ENCODE measurements at regions not wholly inside any gene's neighbourhood (a gene's known extent, or its start where the extent isn't known, plus 50 kb on each side); places are given as distances from the start of the nearest gene placed in this dataset.

GRCh38 chr14:73782623-73783022 lies 68.4 kb upstream of the PNMA1 start:
- DNase-seq (ENCODE audit: low read depth, low spot score): peak; percentile 63

GRCh38 chr14:73780896-73781295 lies 66.7 kb upstream of the PNMA1 start:
- DNase-seq (ENCODE audit: low read depth, low spot score): no peak

DNA sequence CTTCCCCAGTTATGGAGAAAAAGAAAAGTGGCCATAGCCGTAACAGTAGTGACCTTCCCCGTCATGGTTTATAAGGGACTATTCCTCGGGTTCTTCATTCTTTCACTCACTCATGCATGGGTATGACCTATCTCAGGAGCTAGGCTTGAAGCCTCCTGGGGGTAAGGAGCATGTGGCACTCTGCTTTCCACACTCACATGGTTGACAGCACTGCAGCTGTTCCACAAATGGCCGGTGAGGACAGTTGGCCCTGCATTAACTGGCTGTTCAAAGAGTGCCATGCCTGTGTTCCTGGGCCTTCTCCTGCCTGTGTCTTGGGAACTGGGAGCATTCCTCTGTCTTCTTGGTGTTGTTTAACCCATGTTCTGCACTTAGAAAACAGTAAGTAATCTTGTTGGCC lies 66.2 kb upstream of the PNMA1 start:
- no peak for DNase-seq (ENCODE audit: low read depth, low spot score)

DNA sequence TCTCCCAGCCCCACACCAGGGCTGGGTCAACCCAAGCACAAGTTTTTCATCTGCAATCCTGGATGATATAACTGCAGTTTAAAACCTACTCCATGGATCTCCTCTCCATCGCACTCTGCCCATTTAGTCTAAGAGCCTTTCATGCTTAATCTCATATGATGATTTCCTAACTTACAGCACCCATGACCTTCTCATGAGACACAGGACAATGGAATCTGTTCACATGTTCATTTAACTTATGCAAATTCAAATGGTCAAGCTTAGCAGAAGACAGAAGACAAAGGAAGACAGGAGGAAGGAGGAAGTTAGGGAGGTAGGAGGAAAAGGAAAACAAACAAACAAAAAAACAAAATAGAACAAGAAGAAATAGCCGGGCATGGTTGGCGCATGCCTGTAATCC lies 64.6 kb upstream of the PNMA1 start:
- DNase-seq (ENCODE audit: low read depth, low spot score): no peak

DNA sequence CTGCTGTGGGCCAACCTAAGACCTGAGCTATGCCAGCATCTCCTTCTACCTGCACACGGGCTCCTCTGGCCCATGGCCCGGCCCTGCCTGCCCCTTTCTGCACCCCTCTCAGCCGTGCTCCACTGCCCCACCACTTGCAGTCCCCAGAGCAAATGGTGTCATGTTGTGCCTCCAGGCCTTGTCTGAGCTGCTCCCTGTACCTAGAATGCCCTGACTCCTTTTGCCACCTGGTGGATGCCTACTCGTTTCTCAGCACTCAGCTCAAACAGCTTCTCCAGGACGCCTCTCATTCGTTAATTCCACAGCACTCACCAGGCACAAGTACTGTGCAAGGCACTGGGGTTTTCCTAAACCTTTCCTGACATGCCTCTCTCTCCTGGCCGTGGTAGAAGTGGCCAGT lies 63.2 kb upstream of the PNMA1 start:
- DNase-seq (ENCODE audit: low read depth, low spot score): peak; percentile 83

- DNase-seq (ENCODE audit: low read depth, low spot score): no peak
Measured at GRCh38 chr14:73776194-73776537, 62.0 kb upstream of the PNMA1 start.

DNA sequence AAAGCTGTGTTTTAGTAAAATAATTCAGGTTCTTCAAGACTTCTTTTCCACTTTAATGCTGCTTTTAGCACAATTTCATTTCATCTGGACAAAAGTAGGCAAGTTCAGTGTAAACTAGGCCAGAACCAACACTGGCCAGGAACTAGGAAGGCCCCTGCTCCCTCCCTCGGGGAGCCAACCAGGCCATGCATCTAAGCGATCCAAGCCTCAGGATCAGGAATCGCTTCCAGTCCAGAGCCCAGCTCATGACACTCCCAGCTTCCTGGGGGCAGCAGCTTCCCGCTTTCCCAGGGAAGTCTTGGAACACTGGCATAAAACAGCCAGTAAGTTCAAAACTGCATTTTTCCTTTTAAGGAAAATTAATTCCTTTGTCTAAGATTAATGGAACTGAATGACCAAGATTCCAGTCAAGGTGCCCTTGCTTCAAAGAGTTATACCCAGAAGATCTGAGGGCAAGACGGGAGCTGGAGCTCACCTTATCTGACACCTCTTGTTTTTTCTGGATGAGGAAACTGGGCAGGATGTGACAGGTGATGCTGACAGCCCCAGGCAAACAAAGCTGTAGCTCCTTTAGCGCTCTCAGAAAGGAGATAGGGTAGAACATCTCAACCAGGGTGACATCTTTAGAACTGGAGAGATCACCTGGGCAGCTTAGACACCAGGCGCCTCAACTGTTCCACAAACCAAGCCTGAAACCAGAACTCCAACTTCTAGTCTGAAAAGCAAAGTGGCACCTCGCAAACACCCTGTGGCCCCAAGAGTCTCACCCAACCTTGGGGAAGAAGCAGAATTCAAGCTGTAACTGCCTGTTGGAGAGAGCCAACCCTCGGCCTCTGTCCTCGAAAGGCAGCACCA lies 61.4 kb upstream of the PNMA1 start:
- DNase-seq (ENCODE audit: low read depth, low spot score): no peak

DNA sequence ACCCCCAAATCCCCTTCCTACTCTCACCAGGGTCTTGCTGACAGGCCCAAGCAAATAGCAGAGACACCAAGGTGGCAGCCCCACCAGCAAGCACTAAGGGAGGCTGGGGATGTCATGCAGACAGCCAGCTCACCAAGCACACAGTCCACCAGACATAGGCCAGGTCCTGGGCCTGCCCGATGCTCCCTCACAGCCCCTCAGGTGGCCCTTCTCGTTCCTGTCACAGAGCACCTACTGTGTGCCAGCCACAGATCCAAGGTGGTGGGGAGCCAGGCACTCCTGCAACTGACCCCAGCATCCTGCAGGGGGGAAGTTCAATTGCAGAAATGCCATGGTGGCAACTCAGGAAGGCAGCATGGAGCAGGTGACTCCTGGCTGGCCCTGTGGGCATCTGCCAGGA lies 60.5 kb upstream of the PNMA1 start:
- no peak for DNase-seq (ENCODE audit: low read depth, low spot score)

GRCh38 chr14:73774241-73774570 lies 60.0 kb upstream of the PNMA1 start:
- DNase-seq (ENCODE audit: low read depth, low spot score): no peak

DNA sequence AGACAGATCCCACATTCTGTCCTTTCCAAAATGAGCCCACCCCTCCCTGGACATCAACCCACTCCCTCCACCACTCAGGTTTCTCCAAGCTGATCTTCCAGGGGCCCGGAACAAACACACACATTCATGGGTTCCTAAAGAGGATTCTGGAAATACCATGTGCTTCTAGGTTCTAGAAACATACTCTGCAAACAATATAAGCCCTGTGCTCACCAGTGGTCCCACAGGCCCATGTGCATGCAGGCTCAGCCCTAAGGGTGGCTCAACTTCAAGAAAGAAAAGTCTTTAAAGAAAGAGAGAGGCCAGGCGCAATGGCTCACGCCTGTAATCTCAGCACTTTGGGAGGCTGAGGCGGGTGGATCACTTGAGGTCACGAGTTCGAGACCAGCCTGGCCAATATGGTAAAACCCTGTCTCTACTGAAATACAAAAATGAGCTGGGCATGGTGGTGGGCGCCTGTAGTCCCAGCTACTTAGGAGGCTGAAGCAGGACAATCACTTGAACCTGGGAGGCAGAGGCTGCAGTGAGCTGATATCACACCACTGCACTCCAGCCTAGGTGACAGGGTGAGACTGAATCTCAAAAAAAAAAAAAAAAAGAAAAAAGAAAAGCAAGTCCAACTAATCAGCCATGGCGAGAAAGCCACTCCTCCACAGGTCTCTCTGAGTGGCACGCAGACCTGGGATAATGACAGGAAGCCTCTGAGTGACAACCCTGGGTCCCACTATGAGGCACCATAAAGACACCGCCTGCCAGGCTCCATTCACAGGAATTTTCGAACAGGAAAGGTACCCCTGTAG lies 59.5 kb upstream of the PNMA1 start:
- no peak for DNase-seq (ENCODE audit: low read depth, low spot score)

GRCh38 chr14:73771848-73772638 lies 57.9 kb upstream of the PNMA1 start:
- DNase-seq (ENCODE audit: low read depth, low spot score): peak; percentile 91

DNA sequence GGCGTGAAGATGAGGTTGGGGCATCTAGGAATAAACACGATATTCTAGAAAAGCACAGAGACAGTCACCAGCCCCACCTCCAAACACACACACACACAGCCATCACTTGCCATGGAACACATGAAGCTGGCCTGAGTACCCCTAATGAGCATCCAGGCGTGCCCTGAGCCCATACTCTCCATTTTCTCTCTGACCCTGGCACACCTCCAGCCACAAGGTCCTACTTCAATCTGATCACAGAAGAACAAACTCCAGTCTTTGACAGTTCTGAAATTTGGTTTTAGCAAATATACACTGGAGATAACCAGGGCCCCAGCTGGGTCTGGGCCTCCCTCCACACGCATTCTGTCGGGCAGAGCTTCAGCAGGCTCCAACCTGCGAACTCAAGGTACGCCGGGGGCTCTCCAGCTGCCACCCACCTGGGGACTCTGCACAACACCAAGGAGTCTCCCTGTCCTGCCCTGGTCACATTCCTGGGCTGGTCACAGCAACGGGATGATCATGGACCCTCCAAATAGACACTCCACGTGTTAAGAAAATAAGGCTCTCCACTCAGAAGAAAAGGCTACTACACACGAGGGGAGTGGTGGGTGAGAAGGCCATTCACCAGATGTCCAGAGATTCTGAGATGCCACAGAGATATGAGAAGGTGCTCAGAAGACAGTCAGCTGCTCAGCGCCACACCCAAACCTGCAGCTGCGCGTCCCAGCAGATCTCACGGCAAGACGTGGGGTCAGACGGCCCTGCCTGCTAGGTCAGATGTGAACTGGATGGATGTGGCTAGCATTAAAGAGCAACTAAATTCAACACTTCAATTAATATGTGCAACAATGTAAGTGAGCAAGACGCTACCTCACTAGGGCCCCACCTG lies 57.0 kb upstream of the PNMA1 start:
- no peak for DNase-seq (ENCODE audit: low read depth, low spot score)

GRCh38 chr14:73768107-73768506 lies 53.9 kb upstream of the PNMA1 start:
- DNase-seq (ENCODE audit: low read depth, low spot score): no peak

DNA sequence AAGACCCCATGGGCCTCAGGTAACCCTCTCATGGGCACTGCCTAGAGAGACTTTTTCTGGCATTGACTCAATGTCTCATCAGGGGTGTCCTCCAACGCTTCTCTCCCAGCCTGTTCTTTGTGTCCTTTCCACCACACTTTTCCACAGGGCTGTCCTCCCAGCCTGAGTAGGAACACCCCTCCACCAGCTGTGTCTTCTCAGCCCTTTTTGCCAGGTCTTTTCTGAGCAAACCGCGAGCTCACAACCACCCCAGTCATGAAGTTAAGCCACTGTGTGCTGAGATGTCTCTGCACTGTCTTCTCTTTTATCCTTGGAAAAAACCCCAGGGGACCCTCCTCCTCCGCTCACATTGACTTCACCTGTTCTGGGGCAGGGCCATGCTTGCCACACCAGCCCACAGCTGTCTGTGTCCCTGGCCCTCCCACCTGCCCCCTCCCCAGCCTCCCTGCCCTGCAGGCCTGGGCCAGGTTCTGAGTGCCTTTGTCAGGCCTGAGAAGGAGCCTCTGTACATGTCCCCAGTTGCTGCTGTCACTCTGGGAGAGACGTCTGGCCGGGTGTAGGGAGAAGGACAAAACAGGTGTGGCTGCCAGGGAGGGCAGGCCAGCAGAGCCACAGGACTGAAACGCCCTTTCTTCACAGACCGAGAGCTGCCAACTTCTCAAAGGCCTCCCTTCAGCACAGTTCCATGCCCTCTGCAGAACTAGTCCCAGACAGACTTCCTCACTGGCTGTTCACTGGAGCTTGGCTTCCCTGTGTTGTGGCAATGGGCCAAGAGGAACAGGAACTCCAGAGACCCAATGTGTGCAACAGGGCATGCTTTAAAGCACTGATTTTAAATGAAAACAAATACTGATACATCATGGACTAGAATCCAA lies 50.5 kb upstream of the PNMA1 start:
- peak; percentile 5 for DNase-seq (ENCODE audit: low read depth, low spot score)
